ENCODE measurements at regions not wholly inside any gene's neighbourhood (a gene's known extent, or its start where the extent isn't known, plus 50 kb on each side); places are given as distances from the start of the nearest gene placed in this dataset.

- TF ChIP-seq CTCF (IDR thresholded peaks at IDR 0.05; ENCODE audit: low read depth, low read length) = no peak
- H3K4me3 ChIP-seq (ENCODE audit: low read depth, low read length) = no peak overlapping the region
Measured at GRCh38 chr20:23163562-23163961, 77.4 kb upstream of the CD93 start.

- no peak for TF ChIP-seq CTCF (IDR thresholded peaks at IDR 0.05; ENCODE audit: low read depth, low read length)
- H3K4me3 ChIP-seq (ENCODE audit: low read depth, low read length) = no peak overlapping the region
Measured at GRCh38 chr20:23162887-23163286, 76.8 kb upstream of the CD93 start.

GRCh38 chr20:23161968-23162696 is 76.0 kb upstream of the CD93 start:
- no peak for TF ChIP-seq CTCF (IDR thresholded peaks at IDR 0.05; ENCODE audit: low read depth, low read length)
- H3K4me3 ChIP-seq (ENCODE audit: low read depth, low read length) = no peak overlapping the region

DNA sequence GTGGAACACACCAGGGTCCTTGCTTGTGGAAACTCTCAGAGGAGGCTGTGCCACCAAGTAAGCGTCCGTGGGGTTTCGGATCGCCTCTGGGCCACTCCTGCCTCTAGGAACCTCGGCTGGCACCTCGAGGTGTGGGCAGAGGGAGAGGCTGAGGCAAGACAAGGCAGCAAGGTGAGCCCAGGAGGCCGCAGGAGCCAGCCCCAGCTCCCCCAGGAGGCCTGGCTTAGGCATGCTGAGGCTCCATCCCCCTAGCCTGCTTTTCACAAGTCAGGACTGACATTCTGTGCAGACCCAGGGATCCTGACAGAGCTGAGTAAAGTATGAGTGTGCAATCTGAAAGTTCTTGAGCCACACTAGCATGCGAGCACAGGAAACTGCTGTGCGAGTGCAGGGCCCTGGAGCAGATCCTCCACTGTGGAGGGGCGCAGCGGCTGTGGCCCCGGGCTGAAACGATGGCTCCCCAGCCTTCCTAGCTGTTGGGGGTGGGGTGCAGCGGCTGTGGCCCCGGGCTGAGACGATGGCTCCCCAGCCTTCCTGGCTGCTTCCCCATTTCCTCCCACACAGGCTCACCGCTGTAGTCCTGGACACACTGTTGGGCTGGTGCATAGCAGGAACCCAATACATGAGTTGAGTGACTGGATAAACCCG is 75.2 kb upstream of the CD93 start:
- H3K4me3 ChIP-seq (ENCODE audit: low read depth, low read length) = no peak overlapping the region
- no peak for TF ChIP-seq CTCF (IDR thresholded peaks at IDR 0.05; ENCODE audit: low read depth, low read length)

DNA sequence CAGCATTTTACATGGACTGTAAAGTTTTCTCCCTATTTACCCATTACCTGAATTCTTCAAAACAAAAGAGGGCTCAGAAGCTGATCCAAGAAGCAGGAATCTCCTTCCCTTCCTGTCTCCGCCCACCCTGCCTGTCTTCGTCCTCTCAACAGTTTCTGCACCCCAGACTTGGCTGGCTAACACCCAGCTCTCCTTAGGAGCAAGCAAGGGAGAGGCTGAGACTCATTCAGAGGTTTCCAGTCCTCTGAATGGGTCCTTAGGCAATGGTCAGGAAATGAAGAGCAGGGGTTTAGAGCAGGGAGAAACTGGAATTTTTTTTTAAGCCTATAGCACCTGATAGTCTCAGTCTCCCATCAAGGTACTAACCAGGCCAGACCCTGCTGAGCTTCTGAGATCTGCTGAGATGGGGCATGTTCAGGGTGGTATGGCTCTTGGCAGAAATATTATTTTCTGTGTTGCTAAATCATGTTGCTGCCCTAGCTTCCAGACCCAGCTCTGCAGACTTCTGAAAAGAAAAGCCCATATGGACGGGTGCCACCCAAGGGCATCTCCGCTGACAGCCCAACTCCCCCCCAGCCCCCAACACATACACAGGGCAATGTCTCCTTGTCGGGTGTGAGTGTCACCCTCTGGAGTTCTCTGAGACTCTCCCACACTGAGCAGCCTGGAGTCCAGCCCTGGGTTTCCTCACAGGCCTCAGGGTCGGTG is 74.6 kb upstream of the CD93 start:
- no peak overlapping the region for H3K4me3 ChIP-seq (ENCODE audit: low read depth, low read length)
- no peak for TF ChIP-seq CTCF (IDR thresholded peaks at IDR 0.05; ENCODE audit: low read depth, low read length)

DNA sequence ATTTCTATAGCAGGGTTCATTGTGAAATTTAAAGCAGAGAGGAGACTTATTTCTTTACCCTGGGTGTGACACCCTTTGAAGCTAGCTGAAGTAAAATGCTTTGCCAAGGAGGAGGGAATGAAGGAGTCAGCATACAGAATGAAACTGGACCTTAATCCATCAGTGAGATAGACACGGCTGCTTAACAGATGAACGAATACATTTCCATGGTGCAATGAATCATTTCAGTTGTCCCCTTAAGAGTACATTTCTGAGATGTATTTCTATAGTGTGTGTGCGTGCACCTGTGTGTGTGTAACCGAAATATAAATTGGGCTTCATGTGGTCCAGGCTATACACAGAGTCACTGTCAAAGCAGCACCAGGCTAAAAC is 73.8 kb upstream of the CD93 start:
- no peak overlapping the region for H3K4me3 ChIP-seq (ENCODE audit: low read depth, low read length)
- no peak for TF ChIP-seq CTCF (IDR thresholded peaks at IDR 0.05; ENCODE audit: low read depth, low read length)

All from WI38 (cell line).